AML-193 (cell line): ENCODE measurements at regions not wholly inside any gene's neighbourhood (a gene's known extent, or its start where the extent isn't known, plus 50 kb on each side); places are given as distances from the start of the nearest gene placed in this dataset.
"Not testable (repeated sequence)": the region's sequence is repeated elsewhere in the genome, so short reads cannot be mapped to it uniquely, and the experiment has no call there.

Experiments used
- DNase-seq, 2 experiments: peaks; one replicate each; lab custom pipeline; 2025; lab: John Stamatoyannopoulos, UW

DNA sequence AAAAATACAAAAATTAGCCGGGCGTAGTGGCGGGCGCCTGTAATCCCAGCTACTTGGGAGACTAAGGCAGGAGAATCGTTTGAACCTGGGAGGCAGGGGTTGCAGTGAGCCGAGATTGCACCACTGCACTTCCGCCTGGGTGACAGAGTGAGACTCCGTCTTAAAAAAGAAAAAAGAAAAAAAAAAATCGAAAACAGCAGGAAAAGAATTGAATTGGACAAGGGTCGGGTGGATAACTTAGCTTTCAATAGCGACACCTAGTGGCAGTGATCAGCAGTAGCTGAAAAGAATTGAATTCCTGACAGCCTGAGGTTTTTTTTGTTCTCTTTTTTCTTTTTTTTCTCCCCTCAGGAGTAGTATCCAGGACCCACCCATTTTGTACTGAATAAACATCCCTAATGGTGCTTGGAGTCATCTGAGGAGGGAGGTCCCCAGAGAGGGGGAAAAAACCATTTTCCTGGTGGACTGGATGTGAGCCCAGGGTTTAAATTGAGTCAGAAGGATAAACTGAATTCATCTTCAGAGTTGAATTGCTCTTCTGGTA is 55.1 kb downstream of the CYCS start:
- peak; percentile 64 to 71 for DNase-seq

DNA sequence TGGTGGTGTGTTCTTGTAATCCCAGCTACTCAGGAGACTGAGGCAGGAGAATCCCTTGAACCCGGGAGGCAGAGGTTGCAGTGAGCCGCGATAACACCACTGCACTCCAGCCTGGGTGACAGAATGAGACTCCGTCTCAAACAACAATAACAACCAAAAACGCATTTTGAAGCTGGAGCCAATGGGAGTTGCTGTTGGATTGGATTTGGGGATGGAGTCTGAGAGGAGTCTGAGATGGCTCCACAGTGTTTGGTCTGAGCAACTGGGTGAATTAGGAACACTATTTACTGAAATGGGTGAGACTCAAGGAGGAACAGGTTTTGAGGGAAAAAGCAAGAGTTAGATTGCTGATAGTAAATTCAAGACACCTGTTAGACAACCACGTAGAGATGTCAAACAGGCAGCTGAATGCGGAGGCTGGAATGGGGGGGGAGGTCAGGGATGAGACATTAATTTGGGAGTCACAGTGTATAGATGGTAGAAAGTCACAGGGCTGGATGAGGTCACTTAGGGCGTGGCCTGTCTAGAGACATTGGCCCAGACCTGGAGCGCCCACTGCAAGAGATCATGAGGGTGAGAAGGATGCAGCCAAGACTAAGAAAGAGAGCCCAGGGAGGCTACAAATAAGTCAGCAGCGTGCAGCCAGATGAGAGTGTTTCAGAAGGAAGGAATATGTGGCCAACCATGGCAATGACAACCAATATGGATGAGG is 56.4 kb downstream of the CYCS start:
- DNase-seq, result no peak

- DNase-seq, result no peak
Observed at GRCh38 chr7:25067726-25068501, 57.1 kb downstream of the CYCS start.

GRCh38 chr7:25066253-25066652 is 58.8 kb downstream of the CYCS start:
- DNase-seq, result no peak

- no peak for DNase-seq
Observed at GRCh38 chr7:25062380-25062779, 62.7 kb downstream of the CYCS start.

- DNase-seq, result no peak
Observed at GRCh38 chr7:25060487-25061055, 64.5 kb downstream of the CYCS start.

GRCh38 chr7:25059576-25059975 is 65.5 kb downstream of the CYCS start:
- DNase-seq, result no peak

DNA sequence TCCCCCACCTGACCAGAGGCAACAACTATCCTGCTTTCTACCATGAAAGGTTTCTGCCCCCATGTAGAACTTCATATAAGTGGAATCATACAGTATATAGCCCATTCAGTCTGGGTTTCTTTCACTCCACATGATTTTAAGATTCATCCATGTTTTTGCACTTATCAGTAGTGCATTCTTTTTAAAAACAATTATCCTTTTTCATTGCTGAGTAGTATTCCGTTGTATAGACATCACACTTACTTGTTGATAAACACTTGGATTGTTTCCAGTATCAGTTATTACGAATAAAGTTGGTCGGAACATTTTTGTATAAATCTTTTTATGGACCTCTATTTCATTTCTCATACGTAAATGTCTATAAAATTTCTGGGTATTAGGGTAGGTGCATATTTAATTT is 68.7 kb downstream of the CYCS start:
- DNase-seq, result no peak

GRCh38 chr7:25055520-25056220 is 69.4 kb downstream of the CYCS start:
- DNase-seq, result no peak

GRCh38 chr7:25054819-25055519 is 70.1 kb downstream of the CYCS start:
- no peak for DNase-seq

DNA sequence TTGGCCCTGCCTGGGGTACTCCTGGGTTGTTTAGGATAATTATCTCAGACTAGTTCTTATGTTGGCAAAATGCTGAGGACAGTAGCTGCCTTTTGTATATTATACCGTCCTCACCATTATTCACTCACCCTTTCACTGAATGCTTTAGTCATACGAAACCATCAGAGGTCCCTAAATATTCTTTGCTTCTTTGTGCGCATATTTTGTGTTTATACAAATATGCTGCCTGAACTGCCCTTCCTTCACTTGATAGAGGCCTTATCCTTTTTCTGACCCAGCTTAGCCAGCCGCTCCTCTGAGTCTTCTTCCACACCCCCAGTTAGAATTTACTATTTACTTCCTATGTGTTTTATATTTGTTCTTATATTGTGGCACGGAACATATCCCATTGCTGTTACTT is 70.2 kb upstream of the OSBPL3 start:
- no peak for DNase-seq

DNA sequence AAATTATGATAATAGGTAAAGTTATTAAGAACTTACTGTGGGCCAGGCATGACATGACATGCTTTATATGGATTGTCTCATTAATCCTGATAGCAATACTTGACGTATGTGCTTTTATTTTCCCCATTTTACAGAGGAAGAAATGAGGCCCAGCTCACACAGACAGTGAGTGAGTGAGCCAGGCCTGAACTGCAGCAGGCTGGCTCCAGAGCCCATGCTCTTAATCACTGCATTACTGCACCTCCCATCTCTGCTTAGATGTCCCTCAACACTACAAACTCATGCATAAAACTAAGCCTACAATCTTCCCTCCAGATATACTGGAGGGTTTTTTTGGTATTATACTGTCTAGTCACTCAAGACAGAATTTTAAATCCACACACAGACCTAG is 68.5 kb upstream of the OSBPL3 start:
- no peak for DNase-seq

GRCh38 chr7:25047571-25048443 is 67.8 kb upstream of the OSBPL3 start:
- not testable (repeated sequence) for DNase-seq

GRCh38 chr7:25037325-25037724 is 57.3 kb upstream of the OSBPL3 start:
- no peak for DNase-seq

- no peak for DNase-seq
Observed at GRCh38 chr7:25035274-25035673, 55.3 kb upstream of the OSBPL3 start.

DNA sequence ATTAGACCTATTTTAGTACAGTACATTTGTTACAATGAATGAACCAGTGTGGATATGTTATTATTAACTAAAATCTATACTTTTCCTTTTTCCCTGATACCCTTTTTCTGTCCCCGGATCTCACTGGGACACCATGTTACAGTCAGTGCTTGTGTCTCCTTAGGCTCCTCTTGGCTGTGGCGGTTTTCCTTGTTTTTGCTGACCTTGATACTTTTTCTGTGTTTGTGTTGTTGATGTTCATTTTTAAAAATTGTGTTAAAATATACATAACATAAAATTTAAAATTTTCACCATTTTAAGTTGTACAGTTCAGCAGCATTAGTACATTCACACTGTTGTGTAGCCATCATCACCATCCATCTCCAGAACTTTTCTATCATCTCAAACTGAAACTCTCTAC is 54.2 kb upstream of the OSBPL3 start:
- DNase-seq, result no peak

DNA sequence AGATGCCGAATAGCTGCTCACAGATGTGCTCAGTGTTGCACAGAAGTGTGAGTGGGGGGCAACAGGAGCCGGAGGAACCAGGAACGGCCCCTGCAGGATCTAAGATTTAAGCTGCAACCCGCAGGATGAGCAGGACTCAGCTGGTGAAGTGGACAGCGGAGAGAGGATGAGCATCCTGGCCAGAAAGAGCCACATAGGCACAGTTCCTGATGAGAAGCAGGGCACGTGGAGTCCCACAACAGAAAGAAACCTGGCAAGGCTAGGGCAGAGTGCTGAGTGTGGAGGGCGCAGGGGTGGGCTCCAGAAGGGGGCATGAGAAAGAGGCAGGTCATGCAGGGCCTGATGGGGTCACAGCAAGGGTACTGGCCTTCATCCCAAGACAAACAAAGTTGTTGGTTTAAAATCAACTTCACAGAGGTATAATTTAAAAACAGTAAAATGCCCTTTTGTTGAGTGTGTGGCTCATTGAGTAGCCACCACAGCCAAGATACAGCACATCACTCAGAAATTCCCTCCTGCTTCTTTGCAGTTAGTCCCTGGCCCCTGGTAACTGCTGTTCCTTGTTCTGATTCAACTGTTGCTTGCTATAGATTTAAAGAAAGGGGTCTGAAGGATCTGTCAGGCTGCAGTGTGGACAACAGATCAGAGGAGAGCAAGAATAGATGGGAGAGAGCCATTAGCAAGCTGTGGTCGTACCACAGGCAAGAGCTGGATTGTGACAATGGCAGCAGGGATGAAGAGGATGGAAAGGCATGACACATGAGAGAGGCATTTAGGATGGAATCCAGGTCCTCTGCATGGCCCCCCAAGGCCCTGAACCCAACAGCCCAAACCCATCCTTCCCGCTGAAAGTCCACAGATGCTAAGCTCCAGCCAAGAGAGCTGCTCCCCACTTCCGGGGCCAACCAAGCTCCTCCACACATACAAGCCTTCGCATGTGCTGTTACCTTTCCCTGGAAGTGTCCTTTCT is 53.1 kb upstream of the OSBPL3 start:
- no peak for DNase-seq

DNA sequence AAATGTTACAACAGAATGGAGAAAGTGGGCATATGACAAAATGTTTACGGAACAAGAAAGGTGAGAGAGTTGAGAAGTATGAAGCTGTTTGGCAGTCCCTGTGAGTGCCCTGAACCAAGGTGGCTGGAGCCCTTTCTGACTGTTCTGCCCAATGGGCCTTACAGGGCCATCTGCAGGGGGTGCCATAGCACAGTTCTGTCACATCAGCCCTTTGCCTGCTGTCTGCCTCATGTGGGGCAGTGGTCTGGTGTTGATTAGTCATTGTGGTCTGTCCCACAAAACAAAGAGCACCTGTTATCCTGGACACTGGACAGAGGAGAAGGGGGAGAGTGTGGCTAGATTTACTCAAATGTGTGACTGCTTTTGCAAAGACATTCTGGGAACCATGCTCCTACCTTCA is 51.5 kb upstream of the OSBPL3 start:
- DNase-seq, result no peak

GRCh38 chr7:25031007-25031406 is 51.0 kb upstream of the OSBPL3 start:
- no peak for DNase-seq
